ENCODE measurements at regions not wholly inside any gene's neighbourhood (a gene's known extent, or its start where the extent isn't known, plus 50 kb on each side); places are given as distances from the start of the nearest gene placed in this dataset.

- no peaks in the 10 kb centered on the region for H3K27me3 Mint-ChIP-seq
- no peaks in the 10 kb centered on the region for H3K4me1 Mint-ChIP-seq
- H3K4me3 Mint-ChIP-seq, result no peak overlapping the region
- ChIA-PET CTCF (no interaction called here), POLR2A (no interaction called here)
- H3K36me3 Mint-ChIP-seq (ENCODE audit: low read depth), result no peaks in the 10 kb centered on the region
- DNase-seq, result no peak
- H3K27ac Mint-ChIP-seq, result no peak overlapping the region
- H3K9me3 Mint-ChIP-seq, result no peaks in the 10 kb centered on the region
Observed at GRCh38 chr15:97598353-97598798, 362.1 kb upstream of the ARRDC4 start.

GRCh38 chr15:97600190-97600589, 360.3 kb upstream of the ARRDC4 start:
- no peak overlapping the region for H3K27ac Mint-ChIP-seq
- H3K36me3 Mint-ChIP-seq (ENCODE audit: low read depth), result no peaks in the 10 kb centered on the region
- no peak overlapping the region for H3K4me3 Mint-ChIP-seq
- no peaks in the 10 kb centered on the region for H3K27me3 Mint-ChIP-seq
- ChIA-PET POLR2A (no interaction called here), CTCF (no interaction called here)
- H3K9me3 Mint-ChIP-seq, result no peaks in the 10 kb centered on the region
- H3K4me1 Mint-ChIP-seq, result no peaks in the 10 kb centered on the region
- DNase-seq, result no peak

- Mint-ChIP-seq H3K9me3 (peaks cover 4% of the 10 kb centered on the region), H3K36me3 (ENCODE audit: low read depth) (no peaks in the 10 kb centered on the region), H3K27me3 (no peaks in the 10 kb centered on the region), H3K27ac (no peak overlapping the region), H3K4me3 (no peak overlapping the region), H3K4me1 (no peaks in the 10 kb centered on the region)
- POLR2A ChIA-PET, result no interaction called here
- CTCF ChIA-PET, result interaction anchor here (0.6 kb wide), 1 partner anchor 1793 kb away, joined by 3 read pairs; no protein-coding TSS in a partner anchor
- DNase-seq, result no peak
Observed at GRCh38 chr15:97604677-97605076, 355.8 kb upstream of the ARRDC4 start.

- ChIA-PET POLR2A (no interaction called here), CTCF (no interaction called here)
- no peak overlapping the region for H3K4me3 Mint-ChIP-seq
- no peaks in the 10 kb centered on the region for H3K27me3 Mint-ChIP-seq
- no peak overlapping the region for H3K27ac Mint-ChIP-seq
- no peaks in the 10 kb centered on the region for H3K36me3 Mint-ChIP-seq (ENCODE audit: low read depth)
- peaks cover 2% of the 10 kb centered on the region for H3K9me3 Mint-ChIP-seq
- H3K4me1 Mint-ChIP-seq, result no peaks in the 10 kb centered on the region
- DNase-seq, result no peak
Observed at GRCh38 chr15:97615114-97615513, 345.4 kb upstream of the ARRDC4 start.

- Mint-ChIP-seq H3K27ac (no peak overlapping the region), H3K27me3 (no peaks in the 10 kb centered on the region), H3K9me3 (no peaks in the 10 kb centered on the region)
Observed at GRCh38 chr15:97623091-97623661, 337.3 kb upstream of the ARRDC4 start.

GRCh38 chr15:97627634-97628033, 332.9 kb upstream of the ARRDC4 start:
- H3K27ac Mint-ChIP-seq, result no peak overlapping the region
- no peak overlapping the region for H3K4me3 Mint-ChIP-seq
- CTCF ChIA-PET, result no interaction called here

More at GRCh38 chr15:97623091-97623661, 337.3 kb upstream of the ARRDC4 start:
- no peaks in the 10 kb centered on the region for H3K36me3 Mint-ChIP-seq (ENCODE audit: low read depth)
- H3K4me1 Mint-ChIP-seq, result no peaks in the 10 kb centered on the region
- CTCF ChIA-PET, result no interaction called here
- H3K4me3 Mint-ChIP-seq, result no peak overlapping the region
- POLR2A ChIA-PET, result no interaction called here
- DNase-seq, result no peak

GRCh38 chr15:97645758-97646157, 314.7 kb upstream of the ARRDC4 start:
- H3K27me3 Mint-ChIP-seq, result no peaks in the 10 kb centered on the region
- H3K4me1 Mint-ChIP-seq, result no peaks in the 10 kb centered on the region
- no peaks in the 10 kb centered on the region for H3K36me3 Mint-ChIP-seq (ENCODE audit: low read depth)
- CTCF ChIA-PET, result interaction anchor here (0.6 kb wide), 1 partner anchor 31 kb away, joined by 5 read pairs; no protein-coding TSS in a partner anchor
- H3K9me3 Mint-ChIP-seq, result no peaks in the 10 kb centered on the region
- H3K27ac Mint-ChIP-seq, result no peak overlapping the region
- DNase-seq, result no peak
- H3K4me3 Mint-ChIP-seq, result no peak overlapping the region
- POLR2A ChIA-PET, result no interaction called here

More at GRCh38 chr15:97627634-97628033, 332.9 kb upstream of the ARRDC4 start:
- no peak for DNase-seq
- Mint-ChIP-seq H3K27me3 (no peaks in the 10 kb centered on the region), H3K4me1 (no peaks in the 10 kb centered on the region), H3K9me3 (no peaks in the 10 kb centered on the region), H3K36me3 (ENCODE audit: low read depth) (no peaks in the 10 kb centered on the region)
- POLR2A ChIA-PET, result no interaction called here

GRCh38 chr15:97648728-97649127, 311.8 kb upstream of the ARRDC4 start:
- POLR2A ChIA-PET, result no interaction called here
- no peaks in the 10 kb centered on the region for H3K9me3 Mint-ChIP-seq

GRCh38 chr15:97652041-97652440, 308.5 kb upstream of the ARRDC4 start:
- H3K27ac Mint-ChIP-seq, result no peak overlapping the region
- peaks cover 7% of the 10 kb centered on the region for H3K27me3 Mint-ChIP-seq
- no peak for DNase-seq
- no peaks in the 10 kb centered on the region for H3K4me1 Mint-ChIP-seq
- H3K9me3 Mint-ChIP-seq, result no peaks in the 10 kb centered on the region
- H3K36me3 Mint-ChIP-seq (ENCODE audit: low read depth), result no peaks in the 10 kb centered on the region
- POLR2A ChIA-PET, result no interaction called here
- H3K4me3 Mint-ChIP-seq, result no peak overlapping the region
- CTCF ChIA-PET, result no interaction called here

More at GRCh38 chr15:97648728-97649127, 311.8 kb upstream of the ARRDC4 start:
- DNase-seq, result no peak
- H3K4me3 Mint-ChIP-seq, result no peak overlapping the region
- H3K27me3 Mint-ChIP-seq, result peaks cover 7% of the 10 kb centered on the region
- no peaks in the 10 kb centered on the region for H3K4me1 Mint-ChIP-seq
- no peaks in the 10 kb centered on the region for H3K36me3 Mint-ChIP-seq (ENCODE audit: low read depth)
- no peak overlapping the region for H3K27ac Mint-ChIP-seq
- CTCF ChIA-PET, result no interaction called here

GRCh38 chr15:97652700-97653167, 307.8 kb upstream of the ARRDC4 start:
- ChIA-PET POLR2A (no interaction called here), CTCF (no interaction called here)
- no peaks in the 10 kb centered on the region for H3K36me3 Mint-ChIP-seq (ENCODE audit: low read depth)
- H3K4me3 Mint-ChIP-seq, result no peak overlapping the region
- no peak for DNase-seq
- H3K9me3 Mint-ChIP-seq, result no peaks in the 10 kb centered on the region
- H3K27ac Mint-ChIP-seq, result no peak overlapping the region
- peaks cover 7% of the 10 kb centered on the region for H3K27me3 Mint-ChIP-seq
- no peaks in the 10 kb centered on the region for H3K4me1 Mint-ChIP-seq

GRCh38 chr15:97653896-97654295, 306.6 kb upstream of the ARRDC4 start:
- Mint-ChIP-seq H3K36me3 (ENCODE audit: low read depth) (no peaks in the 10 kb centered on the region), H3K4me3 (no peak overlapping the region), H3K9me3 (no peaks in the 10 kb centered on the region), H3K27me3 (peaks cover 7% of the 10 kb centered on the region), H3K27ac (no peak overlapping the region), H3K4me1 (no peaks in the 10 kb centered on the region)
- CTCF ChIA-PET, result no interaction called here
- no peak for DNase-seq
- POLR2A ChIA-PET, result no interaction called here

GRCh38 chr15:97654481-97655076, 305.9 kb upstream of the ARRDC4 start:
- POLR2A ChIA-PET, result no interaction called here
- Mint-ChIP-seq H3K4me3 (no peak overlapping the region), H3K36me3 (ENCODE audit: low read depth) (no peaks in the 10 kb centered on the region), H3K9me3 (no peaks in the 10 kb centered on the region), H3K27me3 (peaks cover 7% of the 10 kb centered on the region), H3K4me1 (no peaks in the 10 kb centered on the region), H3K27ac (no peak overlapping the region)
- no peak for DNase-seq
- CTCF ChIA-PET, result no interaction called here

- no peak overlapping the region for H3K4me3 Mint-ChIP-seq
- CTCF ChIA-PET, result no interaction called here
- DNase-seq, result no peak
- POLR2A ChIA-PET, result no interaction called here
- H3K4me1 Mint-ChIP-seq, result no peaks in the 10 kb centered on the region
- no peaks in the 10 kb centered on the region for H3K27me3 Mint-ChIP-seq
- H3K36me3 Mint-ChIP-seq (ENCODE audit: low read depth), result no peaks in the 10 kb centered on the region
- no peaks in the 10 kb centered on the region for H3K9me3 Mint-ChIP-seq
- H3K27ac Mint-ChIP-seq, result no peak overlapping the region
Observed at GRCh38 chr15:97661796-97662195, 298.7 kb upstream of the ARRDC4 start.

- Mint-ChIP-seq H3K36me3 (ENCODE audit: low read depth) (no peaks in the 10 kb centered on the region), H3K27ac (no peak overlapping the region), H3K4me3 (no peak overlapping the region), H3K27me3 (no peaks in the 10 kb centered on the region), H3K4me1 (no peaks in the 10 kb centered on the region), H3K9me3 (no peaks in the 10 kb centered on the region)
- ChIA-PET CTCF (no interaction called here), POLR2A (no interaction called here)
- DNase-seq, result no peak
Observed at GRCh38 chr15:97672586-97672985, 287.9 kb upstream of the ARRDC4 start.

Data from activated CD4-positive, alpha-beta T cell treated with anti-CD3 and anti-CD28 coated beads, Interleukin-2, amount 10 ng/mL, durations not matched to agents 7 days and 5 days (primary cell).